Activated CD4-positive, alpha-beta T cell treated with anti-CD3 and anti-CD28 coated beads, Interleukin-2, amount 10 ng/mL, durations not matched to agents 7 days and 5 days (primary cell): ENCODE measurements at regions not wholly inside any gene's neighbourhood (a gene's known extent, or its start where the extent isn't known, plus 50 kb on each side); places are given as distances from the start of the nearest gene placed in this dataset.
"Not testable (repeated sequence)": the region's sequence is repeated elsewhere in the genome, so short reads cannot be mapped to it uniquely, and the experiment has no call there.

Experiments
- CTCF ChIA-PET: fragments of 350-600 bp; sonication (Branson Sonifier 250); formaldehyde crosslinking; loops from one replicate; lab custom pipeline; 2021; ENCODE audit warnings: antibody characterized with exemption; lab: Charles Lee
- POLR2A ChIA-PET: fragments of 350-600 bp; sonication (Branson Sonifier 250); formaldehyde crosslinking; loops from one replicate; lab custom pipeline; 2021; ENCODE audit warnings: antibody characterized with exemption; lab: Charles Lee
- DNase-seq: peaks from one replicate; pipeline ENCODE4 v3.0.0-alpha.2; 2020
- H3K27ac Mint-ChIP-seq: one replicate; pipeline ENCODE4 v1.8.0; 2021; ENCODE audit warnings: mild to moderate bottlenecking, moderate library complexity, mixed read lengths
- H3K27me3 Mint-ChIP-seq: one replicate; pipeline ENCODE4 v1.8.0; 2021; ENCODE audit warnings: mixed read lengths
- H3K36me3 Mint-ChIP-seq: one replicate; pipeline ENCODE4 v1.8.0; 2021; ENCODE audit warnings: low read depth, mixed read lengths
- H3K4me1 Mint-ChIP-seq: one replicate; pipeline ENCODE4 v1.8.0; 2021; ENCODE audit warnings: mixed read lengths
- H3K4me3 Mint-ChIP-seq: one replicate; pipeline ENCODE4 v1.8.0; 2021; ENCODE audit warnings: mild to moderate bottlenecking, moderate library complexity, mixed read lengths
- H3K9me3 Mint-ChIP-seq: one replicate; pipeline ENCODE4 v1.8.0; 2021; ENCODE audit warnings: mixed read lengths

GRCh38 chr4:131534944-131535645, 1614.0 kb upstream of the PCDH10 start:
- H3K9me3 Mint-ChIP-seq, result no peaks in the 10 kb centered on the region
- H3K4me3 Mint-ChIP-seq, result no peak overlapping the region
- no peaks in the 10 kb centered on the region for H3K36me3 Mint-ChIP-seq
- no peak for DNase-seq
- ChIA-PET POLR2A (no interaction called here), CTCF (no interaction called here)
- H3K4me1 Mint-ChIP-seq, result no peaks in the 10 kb centered on the region
- no peak overlapping the region for H3K27ac Mint-ChIP-seq
- H3K27me3 Mint-ChIP-seq, result no peaks in the 10 kb centered on the region

GRCh38 chr4:131540256-131540655, 1608.8 kb upstream of the PCDH10 start:
- no peak for DNase-seq
- no peaks in the 10 kb centered on the region for H3K4me1 Mint-ChIP-seq
- no peaks in the 10 kb centered on the region for H3K27me3 Mint-ChIP-seq
- H3K27ac Mint-ChIP-seq, result no peak overlapping the region
- CTCF ChIA-PET, result no interaction called here
- POLR2A ChIA-PET, result no interaction called here
- H3K9me3 Mint-ChIP-seq, result no peaks in the 10 kb centered on the region
- no peaks in the 10 kb centered on the region for H3K36me3 Mint-ChIP-seq
- no peak overlapping the region for H3K4me3 Mint-ChIP-seq

- no peak overlapping the region for H3K27ac Mint-ChIP-seq
- ChIA-PET CTCF (no interaction called here), POLR2A (no interaction called here)
- H3K36me3 Mint-ChIP-seq, result no peaks in the 10 kb centered on the region
- no peak overlapping the region for H3K4me3 Mint-ChIP-seq
- no peaks in the 10 kb centered on the region for H3K9me3 Mint-ChIP-seq
- no peak for DNase-seq
- no peaks in the 10 kb centered on the region for H3K27me3 Mint-ChIP-seq
- H3K4me1 Mint-ChIP-seq, result no peaks in the 10 kb centered on the region
Observed at GRCh38 chr4:131547506-131547981, 1601.5 kb upstream of the PCDH10 start.

DNA sequence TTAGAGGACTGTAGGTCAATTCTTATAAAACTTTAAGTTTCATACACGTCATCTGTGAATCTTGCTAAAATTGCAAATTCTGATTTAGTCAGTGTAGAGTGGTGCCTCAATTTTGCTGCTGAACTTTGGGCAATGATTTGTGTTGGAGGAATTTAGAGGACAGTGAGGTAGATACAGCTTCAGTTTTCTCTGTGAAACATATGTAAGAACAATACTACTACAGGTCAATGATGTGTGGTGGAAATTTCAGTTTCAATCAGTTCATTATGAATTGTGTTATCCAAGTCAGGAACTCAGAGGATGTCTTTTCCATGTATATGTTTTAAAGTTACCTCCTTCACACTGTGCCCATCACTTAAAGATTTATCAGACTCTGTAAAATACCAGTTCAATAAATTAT, 1597.8 kb upstream of the PCDH10 start:
- POLR2A ChIA-PET, result no interaction called here
- CTCF ChIA-PET, result no interaction called here
- Mint-ChIP-seq H3K36me3 (no peaks in the 10 kb centered on the region), H3K4me3 (no peak overlapping the region), H3K27me3 (no peaks in the 10 kb centered on the region), H3K4me1 (no peaks in the 10 kb centered on the region), H3K27ac (no peak overlapping the region), H3K9me3 (no peaks in the 10 kb centered on the region)
- DNase-seq, result no peak

GRCh38 chr4:131566026-131566425, 1583.1 kb upstream of the PCDH10 start:
- CTCF ChIA-PET, result no interaction called here
- Mint-ChIP-seq H3K4me1 (no peaks in the 10 kb centered on the region), H3K4me3 (no peak overlapping the region), H3K27me3 (no peaks in the 10 kb centered on the region), H3K9me3 (peaks cover 6% of the 10 kb centered on the region), H3K36me3 (no peaks in the 10 kb centered on the region), H3K27ac (no peak overlapping the region)
- no peak for DNase-seq
- POLR2A ChIA-PET, result no interaction called here

- POLR2A ChIA-PET, result no interaction called here
- Mint-ChIP-seq H3K36me3 (no peaks in the 10 kb centered on the region), H3K9me3 (peaks cover 4% of the 10 kb centered on the region), H3K27me3 (no peaks in the 10 kb centered on the region), H3K27ac (no peak overlapping the region), H3K4me3 (no peak overlapping the region), H3K4me1 (no peaks in the 10 kb centered on the region)
- CTCF ChIA-PET, result no interaction called here
- no peak for DNase-seq
Observed at GRCh38 chr4:131584587-131584986, 1564.5 kb upstream of the PCDH10 start.

DNA sequence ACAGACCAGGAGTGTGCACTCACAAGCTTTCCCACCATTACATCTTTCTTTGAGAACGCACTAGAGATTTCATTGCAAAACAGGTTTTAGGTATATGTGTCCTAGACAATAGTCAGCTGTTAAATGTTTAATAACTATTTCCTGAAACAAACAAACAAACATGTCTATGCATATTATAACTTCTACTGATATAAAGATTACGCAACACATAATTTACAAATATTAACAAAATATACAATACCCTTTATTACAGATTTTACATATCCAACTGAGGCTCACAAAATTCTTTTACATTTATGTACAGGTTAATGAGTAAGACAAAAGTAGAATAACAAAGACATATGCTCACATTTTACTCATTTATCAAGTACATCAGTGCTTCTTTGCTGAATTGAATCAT, 1554.0 kb upstream of the PCDH10 start:
- no peak overlapping the region for H3K4me3 Mint-ChIP-seq
- ChIA-PET CTCF (no interaction called here), POLR2A (no interaction called here)
- no peaks in the 10 kb centered on the region for H3K36me3 Mint-ChIP-seq
- no peak for DNase-seq
- no peaks in the 10 kb centered on the region for H3K4me1 Mint-ChIP-seq
- H3K27me3 Mint-ChIP-seq, result no peaks in the 10 kb centered on the region
- peaks cover 2% of the 10 kb centered on the region for H3K9me3 Mint-ChIP-seq
- H3K27ac Mint-ChIP-seq, result no peak overlapping the region

- no peak for DNase-seq
- Mint-ChIP-seq H3K27ac (no peak overlapping the region), H3K9me3 (peaks cover 2% of the 10 kb centered on the region), H3K27me3 (no peaks in the 10 kb centered on the region), H3K36me3 (no peaks in the 10 kb centered on the region), H3K4me1 (no peaks in the 10 kb centered on the region), H3K4me3 (no peak overlapping the region)
- ChIA-PET CTCF (no interaction called here), POLR2A (no interaction called here)
Observed at GRCh38 chr4:131603705-131604104, 1545.4 kb upstream of the PCDH10 start.

DNA sequence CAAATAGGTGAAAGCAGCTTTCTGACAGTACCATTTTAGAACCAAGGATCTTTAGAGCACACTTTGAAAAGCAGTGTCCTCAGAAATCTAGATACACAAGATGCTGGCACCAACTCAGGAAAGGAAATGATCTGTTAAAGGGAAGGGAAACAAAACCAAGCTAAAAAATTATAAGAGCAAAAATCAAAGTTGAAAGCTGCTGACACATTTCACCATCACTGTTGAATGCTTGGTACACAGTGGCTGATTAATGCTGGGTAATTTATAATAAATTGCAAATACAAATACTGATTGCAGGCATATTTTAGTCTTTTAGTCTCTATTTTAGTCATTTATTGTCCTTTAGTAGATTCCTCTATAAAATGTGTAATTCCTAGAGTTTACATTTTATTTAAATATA, 1540.1 kb upstream of the PCDH10 start:
- Mint-ChIP-seq H3K36me3 (no peaks in the 10 kb centered on the region), H3K4me3 (no peak overlapping the region), H3K27me3 (no peaks in the 10 kb centered on the region), H3K4me1 (no peaks in the 10 kb centered on the region), H3K27ac (no peak overlapping the region), H3K9me3 (peaks cover 4% of the 10 kb centered on the region)
- CTCF ChIA-PET, result no interaction called here
- POLR2A ChIA-PET, result no interaction called here
- DNase-seq, result no peak

DNA sequence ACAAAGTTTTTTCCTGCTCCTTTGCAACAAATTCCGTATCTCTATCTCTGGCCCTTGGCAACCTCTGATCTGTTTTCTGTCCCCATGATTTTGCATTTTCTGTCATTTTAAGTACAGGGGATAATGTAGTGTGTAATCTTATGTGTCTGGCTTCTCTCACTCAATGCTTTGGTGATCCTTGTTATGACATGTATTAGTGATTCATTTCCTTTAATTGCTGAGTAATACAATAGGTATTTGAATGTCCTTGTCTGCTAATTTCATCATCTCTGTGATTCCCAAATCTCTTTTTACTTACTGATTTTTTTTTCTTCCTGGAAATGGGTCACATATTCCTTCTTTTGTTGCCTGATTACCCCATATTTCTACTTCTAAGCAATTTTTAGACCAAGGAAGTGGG, 1538.6 kb upstream of the PCDH10 start:
- H3K27ac Mint-ChIP-seq, H3K27me3 Mint-ChIP-seq, CTCF ChIA-PET, H3K36me3 Mint-ChIP-seq, H3K4me3 Mint-ChIP-seq, DNase-seq, POLR2A ChIA-PET, H3K9me3 Mint-ChIP-seq, H3K4me1 Mint-ChIP-seq: not testable (repeated sequence)

- no peaks in the 10 kb centered on the region for H3K27me3 Mint-ChIP-seq
- ChIA-PET CTCF (no interaction called here), POLR2A (no interaction called here)
- no peaks in the 10 kb centered on the region for H3K4me1 Mint-ChIP-seq
- H3K27ac Mint-ChIP-seq, result no peak overlapping the region
- H3K4me3 Mint-ChIP-seq, result no peak overlapping the region
- no peak for DNase-seq
- peaks cover 4% of the 10 kb centered on the region for H3K9me3 Mint-ChIP-seq
- no peaks in the 10 kb centered on the region for H3K36me3 Mint-ChIP-seq
Observed at GRCh38 chr4:131613086-131613823, 1535.8 kb upstream of the PCDH10 start.

- Mint-ChIP-seq H3K4me3 (no peak overlapping the region), H3K27me3 (no peaks in the 10 kb centered on the region), H3K4me1 (no peaks in the 10 kb centered on the region), H3K9me3 (peaks cover 4% of the 10 kb centered on the region), H3K36me3 (no peaks in the 10 kb centered on the region), H3K27ac (no peak overlapping the region)
- ChIA-PET CTCF (no interaction called here), POLR2A (no interaction called here)
- DNase-seq, result no peak
Observed at GRCh38 chr4:131613824-131614216, 1535.3 kb upstream of the PCDH10 start.

- DNase-seq, result no peak
- H3K27ac Mint-ChIP-seq, result no peak overlapping the region
- H3K4me1 Mint-ChIP-seq, result no peaks in the 10 kb centered on the region
- no peaks in the 10 kb centered on the region for H3K36me3 Mint-ChIP-seq
- no peak overlapping the region for H3K4me3 Mint-ChIP-seq
- POLR2A ChIA-PET, result no interaction called here
- H3K9me3 Mint-ChIP-seq, result peaks cover 5% of the 10 kb centered on the region
- CTCF ChIA-PET, result no interaction called here
- H3K27me3 Mint-ChIP-seq, result no peaks in the 10 kb centered on the region
Observed at GRCh38 chr4:131632877-131633276, 1516.2 kb upstream of the PCDH10 start.

- no peak overlapping the region for H3K27ac Mint-ChIP-seq
- DNase-seq, result no peak
- H3K9me3 Mint-ChIP-seq, result peaks cover 7% of the 10 kb centered on the region
Observed at GRCh38 chr4:131635191-131635590, 1513.9 kb upstream of the PCDH10 start.

More at GRCh38 chr4:131635191-131635590, 1513.9 kb upstream of the PCDH10 start:
- H3K4me1 Mint-ChIP-seq, result no peaks in the 10 kb centered on the region
- ChIA-PET POLR2A (no interaction called here), CTCF (no interaction called here)
- H3K4me3 Mint-ChIP-seq, result no peak overlapping the region
- H3K36me3 Mint-ChIP-seq, result no peaks in the 10 kb centered on the region
- H3K27me3 Mint-ChIP-seq, result no peaks in the 10 kb centered on the region
